NCI-H510A (cell line): ENCODE measurements at regions not wholly inside any gene's neighbourhood (a gene's known extent, or its start where the extent isn't known, plus 50 kb on each side); places are given as distances from the start of the nearest gene placed in this dataset.
"Not testable (repeated sequence)": the region's sequence is repeated elsewhere in the genome, so short reads cannot be mapped to it uniquely, and the experiment has no call there.

ENCODE experiments used
- DNase-seq: peaks from one replicate; lab custom pipeline; 2025; lab: John Stamatoyannopoulos, UW

- no peak for DNase-seq
These were observed 353.2 kb downstream of the PRR16 start for GRCh38 chr5:120817044-120817985.

DNA sequence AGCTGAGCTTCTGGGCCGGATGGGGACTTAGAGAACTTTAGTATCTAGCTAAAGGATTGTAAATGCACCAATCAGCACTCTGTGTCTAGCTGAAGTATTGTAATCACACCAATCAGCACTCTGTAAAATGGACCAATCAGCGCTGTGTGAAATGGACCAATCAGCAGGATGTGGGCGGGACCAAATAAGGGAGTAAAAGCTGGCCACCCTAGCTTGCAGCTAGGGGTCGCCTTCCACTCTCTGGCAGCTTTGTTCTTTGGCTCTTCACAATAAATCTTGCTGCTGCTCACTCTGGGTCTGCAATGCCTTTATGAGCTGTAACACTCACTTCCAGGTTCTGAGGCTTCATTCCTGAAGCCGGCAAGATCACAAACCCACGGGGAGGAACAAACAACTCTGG is 354.0 kb downstream of the PRR16 start:
- no peak for DNase-seq

DNA sequence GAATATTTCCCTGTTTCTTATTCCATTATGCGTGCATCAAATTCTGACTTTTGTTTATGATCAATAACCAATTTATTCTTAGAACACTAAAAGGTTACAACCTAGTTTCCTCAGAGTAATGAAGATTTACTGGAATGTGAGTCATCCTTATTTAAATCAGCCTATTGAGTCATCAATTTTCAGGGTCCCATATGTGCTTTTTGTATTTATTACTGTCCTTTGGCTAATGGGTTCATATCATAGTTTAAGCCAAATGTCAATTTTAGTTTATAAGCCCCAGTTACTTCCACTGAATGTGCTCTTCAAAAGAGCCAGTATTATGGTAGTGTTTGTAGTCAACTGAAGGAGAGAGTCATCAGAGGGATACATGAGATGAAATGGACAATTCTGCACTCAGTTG is 359.2 kb downstream of the PRR16 start:
- DNase-seq: no peak

DNA sequence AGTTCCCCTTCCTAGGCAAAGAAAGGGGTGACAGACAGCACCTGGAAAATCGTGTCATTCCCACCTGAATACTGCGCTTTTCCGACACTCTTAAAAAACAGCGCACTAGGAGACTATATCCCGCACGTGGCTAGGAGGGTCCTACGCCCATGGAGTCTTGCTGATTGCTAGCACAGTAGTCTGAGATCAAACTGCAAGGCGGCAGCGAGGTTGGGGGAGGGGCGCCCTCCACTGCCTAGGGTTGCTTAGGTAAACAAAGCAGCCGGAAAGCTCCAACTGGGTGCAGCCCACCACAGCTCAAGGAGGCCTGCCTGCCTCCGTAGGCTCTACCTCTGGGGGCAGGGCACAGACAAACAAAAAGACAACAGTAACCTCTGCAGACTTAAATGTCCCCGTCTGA is 367.5 kb downstream of the PRR16 start:
- DNase-seq: not testable (repeated sequence)

GRCh38 chr5:120841830-120842229 is 377.7 kb downstream of the PRR16 start:
- DNase-seq: no peak

GRCh38 chr5:120843390-120843980 is 379.4 kb downstream of the PRR16 start:
- no peak for DNase-seq

DNA sequence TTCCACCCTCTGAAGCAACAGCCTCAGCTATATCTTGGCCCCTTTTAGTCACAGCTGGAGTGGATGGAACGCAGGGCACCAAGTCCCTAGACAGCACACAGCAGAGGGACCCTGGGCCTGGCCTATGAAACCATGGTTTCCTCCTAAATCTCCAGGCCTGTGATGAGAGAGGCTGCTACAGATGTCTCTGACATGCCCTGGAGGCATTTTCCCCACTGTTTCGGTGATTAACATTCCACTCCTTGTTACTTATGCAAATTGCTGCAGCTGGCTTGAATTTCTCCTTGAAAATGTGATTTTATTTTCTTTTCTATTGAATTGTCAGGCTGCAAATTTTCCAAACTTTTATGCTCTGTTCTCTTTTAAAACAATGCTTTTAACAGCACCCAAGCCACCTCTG is 384.8 kb downstream of the PRR16 start:
- no peak for DNase-seq

DNA sequence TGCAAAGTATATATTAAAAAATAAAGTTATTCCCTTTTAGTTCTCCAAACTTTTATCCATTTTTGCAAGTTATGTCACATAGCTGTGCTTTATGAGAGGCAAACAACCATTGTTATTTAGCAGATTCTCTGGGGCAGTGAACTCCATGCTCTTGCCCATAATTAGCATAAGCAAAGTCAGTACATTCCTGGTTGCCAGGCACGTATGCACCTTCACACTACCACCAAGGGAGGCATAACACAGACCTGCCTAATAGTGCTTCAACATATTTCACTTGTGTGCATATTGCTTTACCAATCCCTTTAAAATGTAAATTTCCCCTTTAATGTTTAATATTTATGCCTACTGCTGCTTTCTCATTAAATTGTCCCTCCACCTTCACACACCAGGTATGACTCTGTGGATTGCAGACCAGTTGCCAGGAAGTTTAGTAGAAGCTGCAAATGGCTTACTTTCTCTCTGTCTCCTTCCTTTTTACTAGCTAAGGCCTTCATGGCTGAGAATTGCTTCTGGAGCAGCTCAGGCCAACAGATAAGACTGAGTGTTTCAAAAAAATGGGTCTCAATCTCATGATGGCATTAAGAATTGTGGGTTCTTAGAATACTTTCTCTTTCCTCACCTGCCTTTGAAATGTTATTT is 388.2 kb downstream of the PRR16 start:
- no peak for DNase-seq

- DNase-seq: no peak
These were observed 402.9 kb downstream of the PRR16 start for GRCh38 chr5:120866997-120867396.

DNA sequence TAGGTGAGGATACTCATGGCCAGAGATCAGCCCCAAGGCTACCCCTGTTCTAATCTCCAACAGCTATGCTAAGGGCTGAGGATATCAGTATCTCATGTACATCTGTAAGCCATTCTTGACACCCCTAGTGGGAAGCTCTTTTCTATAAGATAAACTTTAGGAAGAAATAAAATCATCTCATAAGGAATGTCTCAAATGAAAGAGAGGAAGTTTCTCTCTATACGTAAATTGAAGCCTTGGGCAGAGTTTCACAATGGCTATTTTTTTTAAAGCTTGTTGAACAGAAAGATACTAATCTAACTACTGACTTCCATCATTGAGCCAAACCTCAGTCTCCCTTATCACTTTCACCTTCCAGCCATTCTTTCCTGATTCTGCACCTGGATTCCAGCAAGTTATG is 405.7 kb downstream of the PRR16 start:
- no peak for DNase-seq

- no peak for DNase-seq
These were observed 408.2 kb downstream of the PRR16 start for GRCh38 chr5:120872297-120872696.

- DNase-seq: no peak
These were observed 409.0 kb downstream of the PRR16 start for GRCh38 chr5:120873083-120873482.

GRCh38 chr5:120874081-120874862 is 410.2 kb downstream of the PRR16 start:
- no peak for DNase-seq

GRCh38 chr5:120882038-120882775 is 418.1 kb downstream of the PRR16 start:
- DNase-seq: no peak

GRCh38 chr5:120886351-120886860 is 422.3 kb downstream of the PRR16 start:
- no peak for DNase-seq

- no peak for DNase-seq
These were observed 431.6 kb downstream of the PRR16 start for GRCh38 chr5:120895660-120896059.

- DNase-seq: no peak
These were observed 437.1 kb downstream of the PRR16 start for GRCh38 chr5:120901199-120901598.

DNA sequence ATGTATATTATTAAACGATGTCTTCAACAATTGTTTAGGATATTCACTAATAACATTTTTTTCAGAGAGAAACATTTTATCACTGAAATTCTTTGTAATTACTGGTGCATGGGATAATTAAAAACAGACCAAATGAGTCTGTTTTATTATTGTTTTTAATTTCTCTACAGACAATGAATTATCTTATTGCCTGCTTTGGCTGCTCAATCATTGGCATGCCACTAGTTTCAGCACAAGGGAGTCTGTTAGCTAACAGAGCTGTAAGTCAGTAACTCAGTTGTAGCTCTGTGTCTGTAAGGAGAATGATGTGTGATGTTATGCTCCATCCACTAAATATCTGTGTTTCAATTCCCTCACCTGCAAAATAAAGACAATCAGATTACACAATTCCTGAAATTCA is 443.9 kb downstream of the PRR16 start:
- no peak for DNase-seq

DNA sequence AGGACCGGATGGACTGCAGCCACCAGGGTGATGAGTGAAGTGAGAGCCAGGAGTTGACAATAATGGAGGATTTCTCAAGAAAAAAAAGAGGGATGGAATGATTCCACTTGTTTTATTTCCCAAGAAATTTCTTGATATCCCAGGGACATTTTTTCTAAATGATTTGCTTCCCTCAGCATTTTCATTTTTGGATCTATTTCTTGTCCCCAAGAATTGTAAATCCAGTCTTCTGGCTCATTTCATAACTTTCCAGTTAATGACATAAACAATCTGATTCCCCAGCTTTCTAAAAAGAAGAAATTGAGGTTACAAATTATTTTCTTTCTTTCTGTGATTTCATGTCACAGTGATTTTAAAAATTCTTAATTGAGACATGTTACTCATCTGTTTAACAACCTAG is 446.5 kb downstream of the PRR16 start:
- no peak for DNase-seq

DNA sequence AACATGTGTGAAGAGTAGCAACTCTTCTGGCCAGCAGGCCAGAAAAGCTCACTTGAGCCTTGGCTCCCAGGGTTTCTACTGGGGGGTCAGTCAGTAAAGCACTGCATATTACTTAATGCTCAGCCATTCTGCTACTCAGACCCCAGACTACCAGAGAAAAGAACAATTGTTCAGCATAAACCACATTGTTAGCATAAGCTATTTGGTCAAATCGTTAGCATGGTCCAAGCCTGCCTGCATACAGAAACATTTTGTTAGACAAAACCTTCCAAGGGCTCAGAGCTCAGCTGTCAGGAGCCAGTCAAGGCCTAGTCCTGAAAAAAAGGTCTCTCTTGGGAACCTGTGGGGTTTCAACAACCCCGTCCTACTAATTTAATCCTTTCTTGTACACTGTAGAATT is 449.3 kb downstream of the PRR16 start:
- no peak for DNase-seq

DNA sequence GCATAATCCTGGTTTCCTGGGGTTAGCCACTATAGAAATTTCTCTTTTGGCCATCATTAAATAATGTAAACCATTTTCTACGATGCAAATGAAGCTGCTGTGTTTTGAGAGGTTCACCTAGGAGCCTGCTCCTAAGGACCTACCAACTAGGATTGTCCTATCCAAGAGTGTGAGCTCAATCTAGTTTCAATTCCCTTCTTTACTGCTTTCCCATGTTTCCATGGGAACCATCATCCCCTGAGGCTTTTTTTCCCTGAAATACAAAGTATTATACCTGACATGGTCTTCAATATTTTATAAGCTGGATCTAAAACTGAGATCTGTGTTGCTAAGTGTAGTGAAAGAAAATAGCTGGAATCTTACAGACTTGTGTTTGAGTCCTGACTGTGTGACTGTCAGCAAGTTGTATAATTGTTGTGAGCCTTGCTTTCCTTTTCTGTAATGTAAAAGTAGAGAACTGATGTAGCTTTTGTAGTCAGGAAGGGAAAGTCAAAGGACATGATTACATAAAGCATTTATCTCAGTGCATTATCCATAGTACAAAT is 453.2 kb downstream of the PRR16 start:
- DNase-seq: no peak
